Esophagus (tissue), 2 donors: ENCODE measurements at regions not wholly inside any gene's neighbourhood (a gene's known extent, or its start where the extent isn't known, plus 50 kb on each side); places are given as distances from the start of the nearest gene placed in this dataset.
"Not testable (repeated sequence)": the region's sequence is repeated elsewhere in the genome, so short reads cannot be mapped to it uniquely, and the experiment has no call there.

ENCODE experiments used
- H3K27ac ChIP-seq, 2 donors: one replicate each; pipeline ENCODE4 v1.5.1; 2013; ENCODE audit warnings: low read depth in 2 of 2, mild to moderate bottlenecking in 2 of 2, inconsistent platforms in 1 of 2, low read length in 1 of 2, moderate library complexity in 1 of 2
- H3K27me3 ChIP-seq, 2 donors: one replicate each; pipeline ENCODE4 v1.6.1; 2013; ENCODE audit warnings: low read length in 2 of 2, control low read depth in 1 of 2, mild to moderate bottlenecking in 1 of 2; ENCODE audit not compliant: insufficient read depth in 2 of 2, control insufficient read depth in 1 of 2
- H3K36me3 ChIP-seq, 2 donors: one replicate each; pipeline ENCODE4 v1.6.1; 2013; ENCODE audit warnings: low read length in 1 of 2; ENCODE audit not compliant: control insufficient read depth in 2 of 2, insufficient read depth in 2 of 2
- H3K4me1 ChIP-seq, 2 donors: one replicate each; pipeline ENCODE4 v1.6.1; 2013; ENCODE audit warnings: low read length in 1 of 2; ENCODE audit not compliant: control insufficient read depth in 2 of 2, insufficient read depth in 2 of 2
- H3K4me3 ChIP-seq, 2 donors: one replicate each; pipeline ENCODE4 v1.5.1; 2013; ENCODE audit warnings: low read length in 2 of 2, mild to moderate bottlenecking in 2 of 2, low read depth in 1 of 2, moderate library complexity in 1 of 2
- H3K9me3 ChIP-seq, 2 donors: one replicate each; pipeline ENCODE4 v1.6.1; 2013; ENCODE audit warnings: mild to moderate bottlenecking in 2 of 2, low read depth in 1 of 2, low read length in 1 of 2, moderate library complexity in 1 of 2; ENCODE audit not compliant: control insufficient read depth in 2 of 2, insufficient read depth in 1 of 2
- WGBS, 2 donors: extraction: QIAGEN DNeasy Blood & Tissue Kit; methylation state at CpG; one replicate each; pipeline ENCODE4 v1.1.7; 2013; 5-methylcytosine and 5-hydroxymethylcytosine counted together
- donor health status: healthy with polysubstance abuse.
- donor health status: Bipolar disorder and iron deficiency.

GRCh38 chr14:34381304-34381703, 80.7 kb downstream of the SPTSSA start:
- not testable (repeated sequence) for H3K27ac ChIP-seq, H3K9me3 ChIP-seq, H3K4me3 ChIP-seq, H3K4me1 ChIP-seq, H3K36me3 ChIP-seq, H3K27me3 ChIP-seq
- WGBS, 2 donors, result 96% methylated on average over 2 of the region's 2 CpGs

- H3K4me1 ChIP-seq, result no peaks in the 10 kb centered on the region
- H3K27ac ChIP-seq, result no peak overlapping the region
- WGBS, 2 donors, result 85 to 89% methylated on average over 4 of the region's 4 CpGs
- no peaks in the 10 kb centered on the region for H3K9me3 ChIP-seq
- no peaks in the 10 kb centered on the region for H3K27me3 ChIP-seq
- no peak overlapping the region for H3K4me3 ChIP-seq
- H3K36me3 ChIP-seq, result no peaks in the 10 kb centered on the region
Observed at GRCh38 chr14:34380471-34380845, 81.6 kb downstream of the SPTSSA start.

- WGBS, 2 donors, result 40 to 49% methylated on average over 4 of the region's 4 CpGs
- no peaks in the 10 kb centered on the region for H3K36me3 ChIP-seq
- H3K9me3 ChIP-seq, result no peaks in the 10 kb centered on the region
- no peak overlapping the region for H3K4me3 ChIP-seq
- no peaks in the 10 kb centered on the region for H3K4me1 ChIP-seq
- H3K27ac ChIP-seq, result peak overlapping the region in 1 of 2 donors; percentile 17
- no peaks in the 10 kb centered on the region for H3K27me3 ChIP-seq
Observed at GRCh38 chr14:34379816-34380470, 82.1 kb downstream of the SPTSSA start.

GRCh38 chr14:34376649-34377267, 85.3 kb downstream of the SPTSSA start:
- Histone ChIP-seq H3K4me1 (no peaks in the 10 kb centered on the region), H3K27me3 (no peaks in the 10 kb centered on the region), H3K9me3 (peaks cover 0 to 2% of the 10 kb centered on the region in 2 donors), H3K27ac (no peak overlapping the region), H3K36me3 (no peaks in the 10 kb centered on the region), H3K4me3 (no peak overlapping the region)
- 89 to 90% methylated on average over 3 of the region's 3 CpGs for WGBS, 2 donors

- Histone ChIP-seq H3K27me3 (no peaks in the 10 kb centered on the region), H3K4me3 (no peak overlapping the region), H3K9me3 (peaks cover 0 to 2% of the 10 kb centered on the region in 2 donors), H3K36me3 (no peaks in the 10 kb centered on the region), H3K27ac (peak overlapping the region; percentile 69 to 81), H3K4me1 (no peaks in the 10 kb centered on the region)
- WGBS, 2 donors, result 47 to 49% methylated on average over 3 of the region's 3 CpGs
Observed at GRCh38 chr14:34374998-34375740, 86.9 kb downstream of the SPTSSA start.

GRCh38 chr14:34373191-34373590, 88.8 kb downstream of the SPTSSA start:
- H3K9me3 ChIP-seq, result peaks cover 0 to 2% of the 10 kb centered on the region in 2 donors
- WGBS, 2 donors, result 48 to 50% methylated on average over 2 of the region's 2 CpGs
- H3K36me3 ChIP-seq, result no peaks in the 10 kb centered on the region
- H3K4me3 ChIP-seq, result no peak overlapping the region
- H3K27ac ChIP-seq, result no peak overlapping the region
- no peaks in the 10 kb centered on the region for H3K27me3 ChIP-seq
- peaks cover 0 to 2% of the 10 kb centered on the region in 2 donors for H3K4me1 ChIP-seq

- H3K4me3 ChIP-seq, result no peak overlapping the region
- no peak overlapping the region for H3K27ac ChIP-seq
- 45 to 50% methylated on average over 1 of the region's 1 CpG for WGBS, 2 donors
- peaks cover 0 to 2% of the 10 kb centered on the region in 2 donors for H3K4me1 ChIP-seq
- H3K36me3 ChIP-seq, result no peaks in the 10 kb centered on the region
- H3K9me3 ChIP-seq, result peaks cover 0 to 2% of the 10 kb centered on the region in 2 donors
- H3K27me3 ChIP-seq, result no peaks in the 10 kb centered on the region
Observed at GRCh38 chr14:34372786-34373185, 89.3 kb downstream of the SPTSSA start.

GRCh38 chr14:34369648-34370030, 92.4 kb downstream of the SPTSSA start:
- Histone ChIP-seq H3K27ac (no peak overlapping the region), H3K4me3 (no peak overlapping the region), H3K27me3 (no peaks in the 10 kb centered on the region), H3K9me3 (peaks cover 0 to 2% of the 10 kb centered on the region in 2 donors), H3K36me3 (no peaks in the 10 kb centered on the region), H3K4me1 (peaks cover 0 to 2% of the 10 kb centered on the region in 2 donors)
- WGBS, 2 donors, result 39 to 54% methylated on average over 1 of the region's 1 CpG

- Histone ChIP-seq H3K27me3 (no peaks in the 10 kb centered on the region), H3K4me3 (no peak overlapping the region), H3K9me3 (peaks cover 0 to 2% of the 10 kb centered on the region in 2 donors), H3K4me1 (peaks cover 0 to 2% of the 10 kb centered on the region in 2 donors), H3K36me3 (no peaks in the 10 kb centered on the region), H3K27ac (peak overlapping the region; percentile 0 to 28)
- 63 to 70% methylated on average over 3 of the region's 3 CpGs for WGBS, 2 donors
Observed at GRCh38 chr14:34368971-34369647, 92.9 kb downstream of the SPTSSA start.
